Activated CD4-positive, CD25-positive, alpha-beta regulatory T cell treated with anti-CD3 and anti-CD28 coated beads, Interleukin-2, amount 50 U/mL, for 24 hours (primary cell): ENCODE measurements at regions not wholly inside any gene's neighbourhood (a gene's known extent, or its start where the extent isn't known, plus 50 kb on each side); places are given as distances from the start of the nearest gene placed in this dataset.
"Not testable (repeated sequence)": the region's sequence is repeated elsewhere in the genome, so short reads cannot be mapped to it uniquely, and the experiment has no call there.

Source experiments
- ATAC-seq, 2 donors: fragments of 150-1000 bp; cut with Tn5 transposase; one replicate each; pipeline ENCODE4 v1.10.0; 2021; ENCODE audit warnings: mild to moderate bottlenecking in 1 of 2, moderate library complexity in 1 of 2

- no peak for ATAC-seq
Measured at GRCh38 chr14:101634850-101635748, 73.8 kb downstream of the DIO3 start.

GRCh38 chr14:101635749-101636560, 74.7 kb downstream of the DIO3 start:
- peak; percentile 98 to 99 for ATAC-seq

- no peak for ATAC-seq
Measured at GRCh38 chr14:101639241-101639833, 78.0 kb downstream of the DIO3 start.

- no peak for ATAC-seq
Measured at GRCh38 chr14:101643651-101644050, 82.4 kb downstream of the DIO3 start.

- ATAC-seq = no peak
Measured at GRCh38 chr14:101654051-101654450, 92.8 kb downstream of the DIO3 start.

- ATAC-seq = no peak
Measured at GRCh38 chr14:101657372-101657771, 96.1 kb downstream of the DIO3 start.

- ATAC-seq = peak in 1 of 2 donors; percentile 66
Measured at GRCh38 chr14:101665478-101666078, 95.9 kb upstream of the PPP2R5C start.

- ATAC-seq = no peak
Measured at GRCh38 chr14:101666264-101666663, 95.2 kb upstream of the PPP2R5C start.

- ATAC-seq = no peak
Measured at GRCh38 chr14:101669629-101670028, 91.9 kb upstream of the PPP2R5C start.

GRCh38 chr14:101673873-101674272, 87.6 kb upstream of the PPP2R5C start:
- no peak for ATAC-seq

- not testable (repeated sequence) for ATAC-seq
Measured at GRCh38 chr14:101675835-101676234, 85.7 kb upstream of the PPP2R5C start.

GRCh38 chr14:101677912-101678327, 83.6 kb upstream of the PPP2R5C start:
- ATAC-seq = not testable (repeated sequence)

- ATAC-seq = no peak
Measured at GRCh38 chr14:101681795-101682194, 79.7 kb upstream of the PPP2R5C start.

- ATAC-seq = no peak
Measured at GRCh38 chr14:101683365-101683764, 78.1 kb upstream of the PPP2R5C start.

GRCh38 chr14:101687756-101688546, 73.6 kb upstream of the PPP2R5C start:
- ATAC-seq = no peak

- no peak for ATAC-seq
Measured at GRCh38 chr14:101689039-101689501, 72.4 kb upstream of the PPP2R5C start.

- not testable (repeated sequence) for ATAC-seq
Measured at GRCh38 chr14:101689966-101690365, 71.5 kb upstream of the PPP2R5C start.

- no peak for ATAC-seq
Measured at GRCh38 chr14:101695659-101696058, 65.8 kb upstream of the PPP2R5C start.

- ATAC-seq = peak; percentile 13 to 27
Measured at GRCh38 chr14:101704140-101704539, 57.4 kb upstream of the PPP2R5C start.

GRCh38 chr14:101705733-101706508, 55.6 kb upstream of the PPP2R5C start:
- peak; percentile 54 to 75 for ATAC-seq

- ATAC-seq = no peak
Measured at GRCh38 chr14:101706509-101707067, 54.9 kb upstream of the PPP2R5C start.
